ENCODE measurements at regions not wholly inside any gene's neighbourhood (a gene's known extent, or its start where the extent isn't known, plus 50 kb on each side); places are given as distances from the start of the nearest gene placed in this dataset.

DNA sequence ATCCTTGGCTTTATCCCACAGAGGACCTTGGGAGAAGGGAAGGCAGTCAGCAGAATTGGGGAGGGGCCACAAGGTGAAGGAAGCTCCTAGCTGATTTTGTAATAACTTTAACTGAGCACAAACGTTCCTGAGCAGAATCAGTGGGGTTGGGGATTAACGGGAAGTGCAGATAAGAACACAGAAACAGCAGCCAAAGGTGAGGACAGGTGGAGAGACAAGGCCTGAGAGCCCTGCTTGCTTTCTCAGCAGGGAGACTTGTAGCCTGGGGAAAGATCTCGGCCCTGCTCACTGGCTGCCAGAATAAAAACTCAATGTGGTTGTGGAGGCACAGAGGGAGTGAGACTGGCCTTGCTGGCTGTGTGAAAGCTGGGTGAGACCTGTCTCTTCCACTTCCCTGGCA, 265.2 kb upstream of the FAT3 start:
- Histone ChIP-seq H4K91ac (ENCODE audit: insufficient read depth, low read depth, low read length) (no peak overlapping the region), H3K4me2 (ENCODE audit: low read depth, low read length) (no peak overlapping the region), H3K56ac (ENCODE audit: extremely low read depth, insufficient read depth, low read length) (no peak overlapping the region), H2AFZ (replicated peaks; ENCODE audit: low read length, poor library complexity) (no peak overlapping the region), H3K23ac (ENCODE audit: low read depth, low read length) (no peak overlapping the region), H3K27me3 (ENCODE audit: control insufficient read depth, insufficient read depth, low read length) (no peaks in the 10 kb centered on the region), H3K4ac (ENCODE audit: low read depth, low read length) (no peak overlapping the region), H2AK9ac (replicated peaks; ENCODE audit: low read depth, low read length, poor library complexity) (no peak overlapping the region), H3K4me3 (ENCODE audit: insufficient read depth, low read depth, low read length) (no peak overlapping the region), H2BK20ac (ENCODE audit: low read depth, low read length) (no peak overlapping the region), H4K5ac (ENCODE audit: low read depth, low read length) (no peak overlapping the region), H3K14ac (replicated peaks; ENCODE audit: low read depth, low read length) (no peak overlapping the region), H3K4me1 (ENCODE audit: control insufficient read depth, insufficient read depth, low read length) (no peaks in the 10 kb centered on the region), H3K9me3 (ENCODE audit: control insufficient read depth, insufficient read depth, low read length) (peaks cover 7% of the 10 kb centered on the region), H2BK5ac (ENCODE audit: low read depth, low read length, poor library complexity, severe bottlenecking) (no peak overlapping the region), H3K9me1 (ENCODE audit: insufficient read depth, low read length) (no peaks in the 10 kb centered on the region), H3K27ac (ENCODE audit: insufficient read depth, low read length) (no peak overlapping the region), H3K79me1 (ENCODE audit: low read depth in 1 of 2, low read length in 2 of 2) (no peaks in the 10 kb centered on the region), H3K36me3 (ENCODE audit: control insufficient read depth, insufficient read depth, low read length) (no peaks in the 10 kb centered on the region), H3K18ac (ENCODE audit: low read depth, low read length) (no peak overlapping the region), H2BK15ac (ENCODE audit: low read depth, low read length) (no peak overlapping the region), H4K8ac (ENCODE audit: low read depth in 2 of 2, low read length in 2 of 2) (no peak overlapping the region), H3K9ac (ENCODE audit: low read depth, low read length) (no peak overlapping the region), H4K20me1 (ENCODE audit: insufficient read depth, low read length) (no peaks in the 10 kb centered on the region), H2AK5ac (ENCODE audit: low read depth, low read length) (no peak overlapping the region), H2BK120ac (ENCODE audit: low read depth, low read length) (no peak overlapping the region)
- WGBS, 2 experiments (ENCODE audit: extremely low coverage in 2 of 2, insufficient read length in 1 of 2): 40% methylated on average over 1 of the region's 3 CpGs; no CpG with 5 or more reads in 1 of the 2 experiments
- ATAC-seq (ENCODE audit: low read depth) (no peak), DNase-seq (no peak)
- TF ChIP-seq POLR2A (IDR thresholded peaks at IDR 0.05; ENCODE audit: low read depth, low read length): no peak
- no peak for TF ChIP-seq MAFK (IDR thresholded peaks at IDR 0.05; ENCODE audit: low read depth, low read length)
- no peak for TF ChIP-seq RCOR1 (IDR thresholded peaks at IDR 0.05; ENCODE audit: insufficient replicate concordance, low read length)
- TF ChIP-seq, protein P1, sequence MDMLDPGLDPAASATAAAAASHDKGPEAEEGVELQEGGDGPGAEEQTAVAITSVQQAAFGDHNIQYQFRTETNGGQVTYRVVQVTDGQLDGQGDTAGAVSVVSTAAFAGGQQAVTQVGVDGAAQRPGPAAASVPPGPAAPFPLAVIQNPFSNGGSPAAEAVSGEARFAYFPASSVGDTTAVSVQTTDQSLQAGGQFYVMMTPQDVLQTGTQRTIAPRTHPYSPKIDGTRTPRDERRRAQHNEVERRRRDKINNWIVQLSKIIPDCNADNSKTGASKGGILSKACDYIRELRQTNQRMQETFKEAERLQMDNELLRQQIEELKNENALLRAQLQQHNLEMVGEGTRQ (IDR thresholded peaks at IDR 0.05; ENCODE audit: low read depth, low read length): no peak
- TF ChIP-seq FOS (IDR thresholded peaks at IDR 0.05; ENCODE audit: low read depth, low read length): no peak
- TF ChIP-seq SMC3 (IDR thresholded peaks at IDR 0.05; ENCODE audit: low read depth, low read length): no peak
- no peak for TF ChIP-seq MXI1 (IDR thresholded peaks at IDR 0.05; ENCODE audit: borderline replicate concordance, low read depth, low read length)
- TF ChIP-seq, protein P2, sequence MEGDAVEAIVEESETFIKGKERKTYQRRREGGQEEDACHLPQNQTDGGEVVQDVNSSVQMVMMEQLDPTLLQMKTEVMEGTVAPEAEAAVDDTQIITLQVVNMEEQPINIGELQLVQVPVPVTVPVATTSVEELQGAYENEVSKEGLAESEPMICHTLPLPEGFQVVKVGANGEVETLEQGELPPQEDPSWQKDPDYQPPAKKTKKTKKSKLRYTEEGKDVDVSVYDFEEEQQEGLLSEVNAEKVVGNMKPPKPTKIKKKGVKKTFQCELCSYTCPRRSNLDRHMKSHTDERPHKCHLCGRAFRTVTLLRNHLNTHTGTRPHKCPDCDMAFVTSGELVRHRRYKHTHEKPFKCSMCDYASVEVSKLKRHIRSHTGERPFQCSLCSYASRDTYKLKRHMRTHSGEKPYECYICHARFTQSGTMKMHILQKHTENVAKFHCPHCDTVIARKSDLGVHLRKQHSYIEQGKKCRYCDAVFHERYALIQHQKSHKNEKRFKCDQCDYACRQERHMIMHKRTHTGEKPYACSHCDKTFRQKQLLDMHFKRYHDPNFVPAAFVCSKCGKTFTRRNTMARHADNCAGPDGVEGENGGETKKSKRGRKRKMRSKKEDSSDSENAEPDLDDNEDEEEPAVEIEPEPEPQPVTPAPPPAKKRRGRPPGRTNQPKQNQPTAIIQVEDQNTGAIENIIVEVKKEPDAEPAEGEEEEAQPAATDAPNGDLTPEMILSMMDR (conservative IDR thresholded peaks at IDR 0.05; ENCODE audit: low read depth, low read length): no peak
- TF ChIP-seq CEBPB (IDR thresholded peaks at IDR 0.05; ENCODE audit: low read depth, low read length): no peak
- TF ChIP-seq, protein P3, sequence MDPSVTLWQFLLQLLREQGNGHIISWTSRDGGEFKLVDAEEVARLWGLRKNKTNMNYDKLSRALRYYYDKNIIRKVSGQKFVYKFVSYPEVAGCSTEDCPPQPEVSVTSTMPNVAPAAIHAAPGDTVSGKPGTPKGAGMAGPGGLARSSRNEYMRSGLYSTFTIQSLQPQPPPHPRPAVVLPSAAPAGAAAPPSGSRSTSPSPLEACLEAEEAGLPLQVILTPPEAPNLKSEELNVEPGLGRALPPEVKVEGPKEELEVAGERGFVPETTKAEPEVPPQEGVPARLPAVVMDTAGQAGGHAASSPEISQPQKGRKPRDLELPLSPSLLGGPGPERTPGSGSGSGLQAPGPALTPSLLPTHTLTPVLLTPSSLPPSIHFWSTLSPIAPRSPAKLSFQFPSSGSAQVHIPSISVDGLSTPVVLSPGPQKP (IDR thresholded peaks at IDR 0.05; ENCODE audit: borderline replicate concordance, low read depth, low read length): no peak
- TF ChIP-seq MAZ (IDR thresholded peaks at IDR 0.05; ENCODE audit: borderline replicate concordance, low read depth, low read length): no peak
- TF ChIP-seq RFX5 (IDR thresholded peaks at IDR 0.05; ENCODE audit: low read depth, low read length): no peak
- no peak for TF ChIP-seq NFE2L2 (IDR thresholded peaks at IDR 0.05; ENCODE audit: low read depth, low read length)
- no peak for TF ChIP-seq BHLHE40 (IDR thresholded peaks at IDR 0.05; ENCODE audit: low read depth, low read length)
- no peak for TF ChIP-seq RAD21 (IDR thresholded peaks at IDR 0.05; ENCODE audit: low read length)
- in situ Hi-C loops (cut with MboI; ENCODE audit: low sequenced_read_pairs) (no loop called here), intact Hi-C loops (cut with micrococcal nuclease) (no loop called here), dilution Hi-C loops (cut with HindIII; ENCODE audit: low sequenced_read_pairs, unreplicated experiment) (no loop called here)
- ChIA-PET CTCF (no interaction called here), POLR2A (ENCODE audit: unreplicated experiment) (no interaction called here)
- BruUV-seq (replicated peaks): no TSS peak

Data from IMR-90 (cell line).